ENCODE measurements at regions not wholly inside any gene's neighbourhood (a gene's known extent, or its start where the extent isn't known, plus 50 kb on each side); places are given as distances from the start of the nearest gene placed in this dataset.

DNA sequence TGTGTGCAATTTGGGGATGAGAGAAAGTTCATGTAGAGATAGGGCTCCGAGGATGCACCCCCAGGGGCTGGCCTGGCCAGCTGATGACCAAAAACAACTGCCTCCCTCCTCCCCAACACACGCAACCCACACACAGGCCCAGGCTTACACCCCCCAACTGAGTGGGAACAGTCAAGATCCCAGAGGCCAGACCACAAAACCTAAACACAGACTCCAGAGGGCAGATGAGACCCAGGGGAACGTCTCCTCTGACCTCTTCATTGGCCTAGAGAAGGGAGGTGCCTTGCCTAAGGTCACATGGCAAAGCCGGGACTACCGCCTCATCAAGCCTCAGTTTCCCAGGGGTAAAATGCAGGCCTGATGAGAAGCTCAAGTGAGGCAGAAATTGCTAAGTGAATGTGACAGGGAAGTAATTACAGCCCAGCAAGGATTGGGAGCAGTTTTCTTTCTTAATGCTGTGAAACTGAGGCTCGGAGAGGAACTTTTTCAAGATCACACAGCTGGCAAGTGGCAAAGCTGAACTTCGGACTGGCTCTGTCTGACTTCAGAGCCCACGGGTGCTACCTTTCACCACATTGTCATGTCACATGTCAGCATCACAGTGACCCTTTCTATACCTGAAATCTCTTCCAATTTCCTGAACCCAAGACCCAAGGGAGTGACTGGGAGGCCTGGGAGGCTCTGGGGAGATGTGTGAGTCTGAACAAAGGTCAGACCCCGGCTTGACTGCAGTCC lies 69.9 kb upstream of the WNT11 start:
- DNase-seq = no peak

DNA sequence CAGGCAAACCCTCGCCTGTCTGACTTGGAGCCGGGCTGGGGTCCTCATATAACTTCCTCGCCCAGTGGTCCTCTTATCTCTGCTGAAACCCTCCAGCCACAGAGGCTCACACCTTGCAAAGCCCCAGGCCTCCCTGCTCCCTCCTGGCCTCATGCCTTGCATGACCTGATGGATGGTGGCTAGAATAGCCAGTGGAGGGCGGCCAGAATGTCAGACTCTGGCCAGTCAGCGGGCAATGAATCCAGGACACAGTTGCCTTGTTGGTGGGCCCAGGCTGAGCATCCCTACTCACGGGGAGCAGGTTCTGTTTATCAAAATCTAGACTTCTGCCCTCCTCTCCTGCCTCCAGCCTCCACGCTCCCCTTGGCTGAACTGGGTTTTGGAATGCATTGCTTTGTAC lies 69.1 kb upstream of the WNT11 start:
- no peak for DNase-seq

DNA sequence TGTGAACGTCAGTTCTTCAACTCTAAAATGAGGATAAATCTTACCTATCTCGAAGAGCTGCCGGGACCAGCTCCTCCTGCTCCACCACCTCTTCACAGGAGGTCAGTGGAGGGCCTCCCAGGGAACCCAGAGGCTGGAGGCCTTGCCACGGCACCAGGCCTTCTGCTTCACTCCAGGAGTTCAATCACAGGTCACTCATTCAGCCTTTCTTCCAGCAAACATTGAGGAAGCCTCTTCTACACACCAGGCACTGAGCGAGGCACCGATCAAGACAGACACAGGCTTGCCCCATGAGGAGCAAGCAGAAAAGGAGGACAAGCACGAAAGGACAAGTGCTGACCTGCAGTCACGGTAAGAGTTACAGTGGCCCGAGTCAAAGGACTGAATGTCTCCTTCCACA lies 64.8 kb upstream of the WNT11 start:
- DNase-seq = no peak

DNA sequence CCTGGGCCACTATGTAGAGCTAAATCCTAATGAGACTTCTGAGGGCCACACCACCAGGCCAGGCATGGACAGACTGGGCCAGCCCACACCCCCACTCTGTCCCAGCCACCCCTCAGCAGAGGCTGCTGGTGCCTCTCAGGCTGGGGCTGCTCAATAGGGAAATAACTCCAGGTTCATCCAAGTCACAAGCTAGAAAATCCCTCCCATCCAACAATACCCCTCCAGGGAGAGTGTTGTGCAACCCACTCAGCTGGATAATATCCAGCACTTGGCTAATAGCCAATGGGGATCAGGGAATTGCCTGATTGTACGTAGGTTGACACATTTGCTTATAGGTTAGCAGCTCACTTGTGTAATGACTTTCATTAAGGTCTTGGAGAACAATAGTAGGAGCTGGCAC lies 64.1 kb upstream of the WNT11 start:
- DNase-seq = no peak

DNA sequence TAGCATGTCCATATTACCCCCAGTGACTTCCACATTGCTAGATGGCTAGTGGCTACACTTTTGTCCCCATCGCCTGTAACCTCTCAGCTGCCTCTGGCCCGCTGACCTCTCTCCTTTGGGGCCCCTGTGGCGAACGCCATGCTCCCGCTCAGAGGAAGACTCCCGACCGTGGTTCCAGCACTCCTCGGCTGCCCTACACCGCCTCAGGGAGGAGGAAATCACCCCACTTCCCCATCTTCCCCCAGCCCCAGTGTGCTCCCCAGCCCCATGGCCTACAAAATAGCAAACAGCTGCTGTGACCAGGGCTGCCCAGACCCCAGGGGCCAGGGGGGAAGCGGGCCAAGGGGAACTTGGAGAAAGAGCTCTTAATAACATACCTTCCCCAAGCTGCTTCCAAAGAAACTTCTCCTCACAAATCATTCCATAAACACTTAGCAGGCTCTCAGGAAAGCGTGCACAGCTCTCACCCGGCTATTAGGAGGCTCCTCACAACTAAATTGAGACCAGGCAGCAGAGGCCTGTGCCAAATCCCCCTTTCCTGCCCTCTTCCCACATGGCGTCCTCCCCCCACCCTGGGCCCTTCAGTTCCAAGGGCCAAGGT lies 63.5 kb upstream of the WNT11 start:
- DNase-seq = no peak

DNA sequence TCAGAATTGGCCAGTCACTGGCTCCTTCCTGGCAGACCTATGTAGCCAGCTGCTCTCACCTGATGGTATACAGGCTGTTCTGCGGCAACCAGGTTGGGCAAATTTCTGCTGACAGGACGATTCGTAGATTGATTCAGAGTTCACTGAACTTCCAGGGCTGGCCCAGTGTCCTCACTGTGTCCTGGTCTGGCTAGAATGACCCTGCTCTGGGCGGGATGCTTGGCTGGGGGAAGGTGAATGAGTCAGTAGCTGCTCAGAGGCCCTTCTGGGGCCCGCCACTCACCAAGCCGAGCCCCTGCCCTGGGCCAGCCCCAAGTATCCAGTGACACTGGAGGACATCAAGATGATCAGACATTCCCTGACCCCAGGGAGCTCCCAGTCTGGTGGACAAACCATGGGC lies 62.9 kb upstream of the WNT11 start:
- no peak for DNase-seq

DNA sequence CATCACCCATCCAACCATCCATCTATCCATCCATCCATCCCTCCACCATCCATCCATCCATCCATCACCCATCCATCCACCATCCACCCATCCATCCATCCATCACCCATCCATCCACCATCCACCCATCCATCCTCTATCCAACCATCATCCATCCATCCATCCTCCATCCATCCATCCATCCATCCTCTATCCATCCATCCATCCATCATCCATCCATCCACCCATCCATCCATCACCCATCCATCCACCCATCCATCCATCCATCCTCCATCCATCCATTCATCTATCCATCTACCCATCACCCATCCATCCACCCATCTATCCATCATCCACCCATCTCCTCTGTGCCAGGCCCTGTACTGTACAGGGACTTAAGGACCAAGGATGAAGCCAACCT lies 62.2 kb upstream of the WNT11 start:
- no peak for DNase-seq

DNA sequence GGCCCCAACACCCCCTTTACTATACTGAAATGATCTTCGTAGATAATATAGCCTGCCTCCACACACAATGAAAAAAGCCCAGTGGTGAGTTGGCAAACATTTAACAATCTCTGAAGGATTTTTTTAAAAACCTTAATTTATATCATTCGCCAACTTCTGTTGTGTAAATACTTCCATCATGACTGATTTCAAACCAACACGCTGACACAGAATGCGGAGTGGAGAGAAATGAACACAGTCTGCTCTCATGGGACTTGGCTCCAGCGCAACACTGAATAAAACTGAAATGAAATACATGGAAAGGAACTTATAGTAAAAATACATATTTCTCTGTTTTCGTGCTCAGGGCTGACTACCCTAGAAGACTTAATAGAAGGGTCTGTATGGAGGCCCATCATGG lies 61.3 kb upstream of the WNT11 start:
- no peak for DNase-seq

DNA sequence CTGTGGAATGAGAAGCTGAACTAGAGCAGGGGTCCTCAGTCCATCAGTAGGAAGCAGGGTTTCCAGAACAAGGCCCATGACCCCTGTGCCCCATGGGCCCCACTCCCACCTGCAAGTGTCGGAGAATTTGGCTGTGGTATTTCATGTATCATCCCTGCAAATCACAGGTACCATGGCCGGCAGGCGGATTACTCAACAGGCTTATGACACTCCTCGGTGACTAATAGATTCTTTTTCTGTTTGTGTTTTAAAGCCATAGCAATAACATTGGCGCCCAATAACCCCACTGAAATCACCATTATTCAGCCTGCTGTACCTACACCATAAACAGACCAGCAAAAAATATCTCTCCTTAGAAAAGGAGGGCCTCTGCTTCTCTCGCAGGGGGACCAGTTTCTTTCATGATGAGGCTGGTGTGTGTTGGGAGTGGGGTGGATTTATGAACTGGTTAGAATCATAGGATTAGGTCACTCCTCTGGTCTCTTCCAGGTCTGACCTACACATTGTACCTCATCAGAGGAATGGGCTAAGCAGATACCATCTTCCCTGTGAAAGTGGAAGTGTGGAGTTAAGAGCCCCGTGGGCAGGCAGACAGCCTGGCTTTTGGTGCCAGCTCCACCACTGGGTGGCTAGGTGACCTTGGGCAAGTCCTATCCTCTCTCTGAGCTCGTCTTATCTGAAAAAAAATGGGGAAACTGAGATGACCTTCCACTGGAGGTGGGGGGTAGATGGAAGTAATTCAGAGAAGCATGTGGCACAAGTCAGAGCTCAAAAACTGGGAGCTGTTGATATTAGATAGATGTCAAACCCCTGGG lies 60.2 kb upstream of the WNT11 start:
- DNase-seq = peak; percentile 13

DNA sequence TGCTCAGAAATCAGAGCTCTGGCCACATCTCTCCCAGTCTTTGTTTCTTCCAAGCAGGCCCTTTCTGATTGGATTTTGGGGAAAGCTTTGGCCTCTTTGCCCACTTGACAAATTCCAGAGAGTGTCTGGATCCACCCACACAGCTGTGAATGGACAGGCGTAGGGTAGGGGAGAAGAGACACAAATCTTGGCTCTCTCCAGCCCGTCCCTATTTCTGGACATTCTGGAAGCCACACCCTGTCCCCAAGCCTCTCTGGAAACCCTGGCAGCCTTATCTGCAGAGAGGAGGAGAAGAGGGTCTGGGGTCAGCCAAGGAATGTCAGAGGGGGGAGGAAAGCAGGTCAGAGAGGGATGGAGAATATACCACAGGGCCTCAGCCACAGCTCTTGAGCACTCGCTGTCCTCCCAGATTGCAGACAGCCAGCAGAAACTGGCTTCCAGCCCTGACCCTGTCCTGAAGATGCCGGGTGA lies 59.5 kb upstream of the WNT11 start:
- no peak for DNase-seq

DNA sequence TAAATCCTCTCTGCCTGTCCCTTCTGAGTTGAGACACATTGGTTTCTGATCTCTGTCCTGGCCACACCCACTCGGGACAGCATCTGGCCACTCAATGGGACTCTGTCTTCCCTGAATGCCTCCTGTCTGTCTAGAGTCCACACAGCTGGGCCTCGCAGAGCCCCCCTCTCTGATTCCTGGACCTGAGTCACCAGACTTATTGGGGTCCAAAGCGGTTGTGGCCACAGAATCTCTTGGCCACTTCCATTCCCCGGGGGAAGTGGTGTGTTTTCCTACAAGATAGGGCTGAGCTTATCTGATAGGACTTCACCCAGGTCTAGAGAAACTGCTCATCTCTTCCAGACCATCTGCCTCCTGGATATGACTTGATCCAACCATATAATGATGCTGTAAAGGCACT lies 57.4 kb upstream of the WNT11 start:
- no peak for DNase-seq

DNA sequence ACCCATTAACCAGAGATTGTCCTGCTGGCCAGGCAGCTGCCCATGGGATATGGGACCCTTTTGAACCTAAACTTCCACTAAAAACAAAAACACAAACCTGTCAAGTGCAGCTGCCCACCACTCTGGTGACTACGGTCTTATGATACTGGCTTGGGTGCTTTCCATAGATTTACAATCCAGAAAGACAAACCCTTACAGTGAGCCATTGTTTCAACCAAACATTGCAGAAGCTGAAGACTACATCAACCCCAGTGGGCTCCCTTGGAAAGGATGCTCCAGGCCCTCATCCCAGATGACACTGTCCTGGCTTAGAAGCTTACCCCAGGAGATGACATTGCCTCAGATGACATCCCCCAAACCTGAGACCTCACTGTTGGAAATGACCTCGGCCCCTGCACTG lies 56.9 kb upstream of the WNT11 start:
- no peak for DNase-seq

DNA sequence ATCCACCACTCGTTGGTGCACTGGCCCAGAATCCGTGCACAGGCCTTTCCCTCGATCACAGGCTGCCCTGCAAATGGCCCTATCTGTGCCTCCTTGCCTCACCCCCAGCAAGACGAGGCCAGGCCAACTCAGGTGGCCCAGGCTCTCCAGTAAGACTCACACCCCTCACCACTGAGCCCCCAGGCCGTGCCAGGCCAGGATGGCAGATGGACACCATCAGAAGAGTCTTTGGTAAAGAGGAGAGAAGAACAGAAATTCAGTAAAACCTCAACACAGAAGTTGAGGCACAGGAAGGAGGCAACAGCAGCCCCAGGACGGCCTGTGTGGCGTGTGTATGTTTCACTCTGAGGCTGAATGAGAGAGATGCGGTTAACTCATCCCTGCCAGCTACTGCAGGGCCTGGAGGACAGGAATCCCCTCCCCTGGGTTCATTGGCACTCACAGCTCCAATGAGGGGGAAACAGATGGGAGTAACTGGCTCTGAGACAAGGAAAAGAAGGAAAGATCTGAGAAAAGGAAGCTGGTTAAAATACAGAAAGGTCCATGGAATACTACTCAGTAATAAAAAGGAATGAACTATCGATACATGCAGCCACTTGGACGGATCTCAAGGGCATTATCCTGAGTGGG lies 54.1 kb upstream of the WNT11 start:
- no peak for DNase-seq

DNA sequence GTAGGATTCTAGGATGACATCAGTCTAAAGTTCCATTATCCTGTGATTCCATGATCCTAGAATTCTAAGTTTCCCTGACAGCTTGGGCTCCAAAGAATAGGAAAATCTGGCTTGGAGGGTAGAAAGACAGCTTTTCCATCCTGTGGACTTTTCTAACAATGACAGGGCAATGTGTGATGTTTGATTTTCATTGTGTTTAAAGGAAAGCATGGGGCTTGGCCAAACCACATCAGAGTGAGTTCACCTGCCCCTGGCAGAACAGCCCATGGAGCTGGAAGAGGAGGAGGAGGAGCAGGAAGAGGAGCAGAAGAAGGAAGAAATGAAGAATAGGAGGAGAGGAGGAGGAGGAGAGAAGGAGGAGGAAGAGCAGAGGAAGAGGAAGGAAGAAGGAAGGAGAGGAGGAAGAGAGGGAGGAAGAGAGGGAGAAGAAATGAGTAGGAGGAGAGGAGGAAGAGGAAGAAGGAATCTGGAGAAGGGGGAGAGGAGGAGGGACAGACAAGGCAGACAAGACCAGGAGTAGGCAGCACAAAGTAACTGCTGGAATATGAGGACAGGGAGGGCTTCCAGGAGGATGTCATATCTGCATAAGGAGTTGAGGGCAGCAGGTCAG lies 53.1 kb upstream of the WNT11 start:
- DNase-seq = no peak

DNA sequence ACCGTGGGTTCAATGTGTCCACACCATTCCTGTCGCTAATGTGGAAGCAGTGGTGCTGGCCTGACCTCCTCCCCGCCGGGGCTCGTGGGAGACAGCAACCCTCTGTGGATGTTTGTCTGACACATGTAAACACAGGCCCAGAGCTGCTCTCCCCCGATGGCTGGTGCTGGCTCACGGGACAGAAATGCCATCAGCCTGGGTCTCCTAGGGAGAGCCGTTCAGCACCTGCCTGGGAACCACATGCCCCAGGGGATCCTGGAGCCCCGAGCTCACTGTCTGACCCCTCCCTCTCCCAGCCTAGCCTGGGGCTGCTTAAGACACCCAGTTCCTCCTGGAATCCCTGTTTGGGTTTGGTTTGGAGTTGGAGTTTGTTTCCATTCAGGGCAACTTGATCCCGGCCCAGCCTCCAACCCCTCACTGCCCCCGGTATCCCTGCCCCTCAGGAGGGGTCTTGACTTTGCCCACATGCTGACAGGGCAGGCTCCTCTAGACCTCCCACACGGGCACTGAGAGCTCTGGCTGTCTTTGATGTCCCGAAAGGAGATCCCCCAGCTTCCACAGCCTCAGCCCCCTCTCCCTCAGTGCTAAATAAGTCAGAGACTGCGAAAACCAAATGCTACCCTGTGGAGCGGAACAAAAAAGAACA lies 50.9 kb upstream of the WNT11 start:
- no peak for DNase-seq

DNA sequence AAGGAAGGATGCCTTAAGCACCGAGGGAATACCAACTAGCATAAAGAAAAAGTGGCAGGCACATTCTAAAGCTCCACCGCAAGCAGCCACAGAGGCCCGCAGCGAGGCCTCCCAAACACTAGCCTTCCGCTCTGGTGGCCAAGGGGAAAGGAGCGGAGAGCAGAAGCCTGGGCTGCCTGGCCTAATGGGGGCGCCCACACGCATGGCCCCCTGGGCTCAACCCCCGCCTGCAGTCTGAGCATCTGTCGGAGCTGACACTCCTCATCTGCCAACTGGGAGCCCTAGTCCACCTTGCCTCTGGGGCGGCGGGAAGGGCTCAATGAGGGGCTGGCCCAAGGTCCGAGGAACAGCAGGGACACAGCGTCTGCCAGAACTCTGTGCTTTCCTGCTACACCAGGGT lies 50.1 kb upstream of the WNT11 start:
- no peak for DNase-seq
